ENCODE measurements at regions not wholly inside any gene's neighbourhood (a gene's known extent, or its start where the extent isn't known, plus 50 kb on each side); places are given as distances from the start of the nearest gene placed in this dataset.

GRCh38 chr6:71496018-71496721 is 207.6 kb downstream of the OGFRL1 start:
- H3K9me3 ChIP-seq (ENCODE audit: control insufficient read depth, insufficient read depth, low read depth, low read length), result no peaks in the 10 kb centered on the region
- CTCF ChIA-PET, result interaction anchor here (0.7 kb wide), 1 partner anchor 364 kb away, joined by 4 read pairs; no protein-coding TSS in a partner anchor
- TF ChIP-seq ZBTB49 (tag by site-specific recombination; IDR thresholded peaks at IDR 0.05; ENCODE audit: low read depth) (no peak), ZNF23 (tag by site-specific recombination; IDR thresholded peaks at IDR 0.05; ENCODE audit: borderline replicate concordance) (no peak), ZNF658 (tag by site-specific recombination; IDR thresholded peaks at IDR 0.05) (no peak), MZF1 (tag by site-specific recombination; IDR thresholded peaks at IDR 0.05; ENCODE audit: borderline replicate concordance) (no peak), PATZ1 (tag by site-specific recombination; IDR thresholded peaks at IDR 0.05) (no peak), ZBTB8A (tag by site-specific recombination; IDR thresholded peaks at IDR 0.05) (no peak), ZNF248 (tag by site-specific recombination; IDR thresholded peaks at IDR 0.05) (no peak), PRDM2 (tag by site-specific recombination; IDR thresholded peaks at IDR 0.05; ENCODE audit: borderline replicate concordance) (no peak), ZNF341 (tag by site-specific recombination; IDR thresholded peaks at IDR 0.05; ENCODE audit: low read depth) (no peak), ZNF223 (tag by site-specific recombination; IDR thresholded peaks at IDR 0.05) (no peak), ZNF423 (tag by site-specific recombination; IDR thresholded peaks at IDR 0.05) (no peak)
- H3K4me3 ChIP-seq (ENCODE audit: low read depth, low read length), result no peak overlapping the region
- peaks cover 7% of the 10 kb centered on the region; the same call in 1 of the 2 replicates for H3K4me1 ChIP-seq (ENCODE audit: control insufficient read depth, insufficient read depth, low read length)
- H3K36me3 ChIP-seq (ENCODE audit: control insufficient read depth in 2 of 2, insufficient read depth in 1 of 2, low read length in 2 of 2), result no peaks in the 10 kb centered on the region
- POLR2A ChIA-PET, result no interaction called here
- H3K27ac ChIP-seq (ENCODE audit: extremely low read depth, low read depth, low read length), result no peak overlapping the region

- CTCF ChIA-PET, result interaction anchor here (0.7 kb wide), 1 partner anchor 365 kb away, joined by 4 read pairs; no protein-coding TSS in a partner anchor
- POLR2A ChIA-PET, result no interaction called here
- Histone ChIP-seq H3K4me3 (ENCODE audit: low read depth, low read length) (no peak overlapping the region), H3K36me3 (ENCODE audit: control insufficient read depth in 2 of 2, insufficient read depth in 1 of 2, low read length in 2 of 2) (no peaks in the 10 kb centered on the region), H3K27ac (ENCODE audit: extremely low read depth, low read depth, low read length) (no peak overlapping the region), H3K4me1 (ENCODE audit: control insufficient read depth, insufficient read depth, low read length) (peaks cover 7% of the 10 kb centered on the region; the same call in 1 of the 2 replicates), H3K9me3 (ENCODE audit: control insufficient read depth, insufficient read depth, low read depth, low read length) (no peaks in the 10 kb centered on the region)
- TF ChIP-seq ZNF654 (tag by site-specific recombination; IDR thresholded peaks at IDR 0.05; ENCODE audit: low read depth) (no peak), KLF17 (tag by site-specific recombination; IDR thresholded peaks at IDR 0.05) (no peak), ZFHX2 (tag by site-specific recombination; conservative IDR thresholded peaks at IDR 0.05) (no peak), ZNF660 (tag by site-specific recombination; IDR thresholded peaks at IDR 0.05) (no peak), REST (tag by site-specific recombination; IDR thresholded peaks at IDR 0.05) (no peak), RBAK (tag by site-specific recombination; IDR thresholded peaks at IDR 0.05) (no peak), ZBTB7A (tag by site-specific recombination; IDR thresholded peaks at IDR 0.05; ENCODE audit: low read depth) (no peak), ZSCAN23 (tag by site-specific recombination; IDR thresholded peaks at IDR 0.05) (no peak), ZNF24 (tag by site-specific recombination; IDR thresholded peaks at IDR 0.05) (no peak)
These were observed 208.1 kb downstream of the OGFRL1 start for GRCh38 chr6:71496722-71497033.
